HG03520 (cell line): ENCODE measurements at regions not wholly inside any gene's neighbourhood (a gene's known extent, or its start where the extent isn't known, plus 50 kb on each side); places are given as distances from the start of the nearest gene placed in this dataset.

Source experiments
- ATAC-seq: cut with Tn5 transposase; IDR thresholded peaks from one replicate; pipeline ENCODE4 v1.9.1; 2021; ENCODE audit warnings: mild to moderate bottlenecking, moderate library complexity; ENCODE audit not compliant: unreplicated experiment

- ATAC-seq: no peak
Measured at GRCh38 chr16:59213952-59214351, 479.8 kb upstream of the GOT2 start.

GRCh38 chr16:59212492-59213024, 478.4 kb upstream of the GOT2 start:
- no peak for ATAC-seq

- no peak for ATAC-seq
Measured at GRCh38 chr16:59210955-59211541, 476.9 kb upstream of the GOT2 start.

- no peak for ATAC-seq
Measured at GRCh38 chr16:59205403-59205802, 471.3 kb upstream of the GOT2 start.

GRCh38 chr16:59204589-59204988, 470.5 kb upstream of the GOT2 start:
- ATAC-seq: no peak

- ATAC-seq: no peak
Measured at GRCh38 chr16:59202233-59202862, 468.2 kb upstream of the GOT2 start.

GRCh38 chr16:59201821-59202220, 467.7 kb upstream of the GOT2 start:
- no peak for ATAC-seq

GRCh38 chr16:59201160-59201559, 467.0 kb upstream of the GOT2 start:
- ATAC-seq: no peak

- no peak for ATAC-seq
Measured at GRCh38 chr16:59198487-59198886, 464.4 kb upstream of the GOT2 start.

- ATAC-seq: no peak
Measured at GRCh38 chr16:59195242-59195641, 461.1 kb upstream of the GOT2 start.

GRCh38 chr16:59193637-59194036, 459.5 kb upstream of the GOT2 start:
- no peak for ATAC-seq

GRCh38 chr16:59192551-59193199, 458.6 kb upstream of the GOT2 start:
- no peak for ATAC-seq

GRCh38 chr16:59190731-59191130, 456.6 kb upstream of the GOT2 start:
- ATAC-seq: no peak

GRCh38 chr16:59188029-59188428, 453.9 kb upstream of the GOT2 start:
- no peak for ATAC-seq

- no peak for ATAC-seq
Measured at GRCh38 chr16:59181821-59182420, 447.8 kb upstream of the GOT2 start.

- ATAC-seq: no peak
Measured at GRCh38 chr16:59180083-59180476, 446.0 kb upstream of the GOT2 start.

- no peak for ATAC-seq
Measured at GRCh38 chr16:59179446-59180082, 445.4 kb upstream of the GOT2 start.

GRCh38 chr16:59173408-59173831, 439.3 kb upstream of the GOT2 start:
- ATAC-seq: no peak

- no peak for ATAC-seq
Measured at GRCh38 chr16:59170099-59170712, 436.1 kb upstream of the GOT2 start.

GRCh38 chr16:59169168-59169567, 435.1 kb upstream of the GOT2 start:
- no peak for ATAC-seq
